H1 (cell line): ENCODE measurements at regions not wholly inside any gene's neighbourhood (a gene's known extent, or its start where the extent isn't known, plus 50 kb on each side); places are given as distances from the start of the nearest gene placed in this dataset.

ENCODE experiments used
- CTCF ChIA-PET: fragments of 300-600 bp; sonication (Branson Sonifier 250); formaldehyde crosslinking; loops from one replicate; lab custom pipeline; 2021; ENCODE audit not compliant: partially characterized antibody; lab: Charles Lee
- POLR2A ChIA-PET: fragments of 300-600 bp; sonication (Branson Sonifier 250); formaldehyde crosslinking; loops from one replicate; lab custom pipeline; 2021; ENCODE audit warnings: inconsistent platforms; ENCODE audit not compliant: partially characterized antibody; lab: Charles Lee
- DNase-seq, 2 experiments: peaks; one replicate each; pipeline versions ENCODE4 v3.0.0 to v3.0.0-alpha.2; 2010 to 2022; ENCODE audit warnings: low spot score in 2 of 2, low read depth in 1 of 2, mixed read lengths in 1 of 2
- FAIRE-seq: peaks from 2 replicates; lab custom pipeline; 2011; peaks lifted over from hg19 to GRCh38; lab: Jason Lieb, UNC
- H2AFZ ChIP-seq: 2 replicates; pipeline ENCODE4 v1.8.1; 2012; ENCODE audit warnings: low read length, inconsistent platforms
- H2AK5ac ChIP-seq: 2 replicates; pipeline ENCODE4 v1.6.1; 2013; ENCODE audit warnings: low read depth, low read length
- H2BK120ac ChIP-seq: replicated peaks from 2 replicates; pipeline ENCODE3; 2013; ENCODE audit warnings: low read depth, low read length, inconsistent platforms
- H2BK12ac ChIP-seq: 2 replicates; pipeline ENCODE4 v1.6.1; 2013; ENCODE audit warnings: low read depth, low read length
- H2BK15ac ChIP-seq: 2 replicates; pipeline ENCODE4 v1.6.1; 2013; ENCODE audit warnings: low read length
- H2BK20ac ChIP-seq: 2 replicates; pipeline ENCODE4 v1.6.1; 2013; ENCODE audit warnings: low read length
- H2BK5ac ChIP-seq: 2 replicates; pipeline ENCODE4 v1.6.1; 2013; ENCODE audit warnings: low read depth, low read length
- H3K14ac ChIP-seq: 2 replicates; pipeline ENCODE4 v1.6.1; 2013; ENCODE audit warnings: inconsistent platforms; ENCODE audit not compliant: insufficient read length
- H3K18ac ChIP-seq: 2 replicates; pipeline ENCODE4 v1.6.1; 2013; ENCODE audit warnings: low read length; ENCODE audit errors: extremely low read depth
- H3K23ac ChIP-seq: 2 replicates; pipeline ENCODE4 v1.6.1; 2013; ENCODE audit warnings: inconsistent platforms; ENCODE audit not compliant: insufficient read length
- H3K23me2 ChIP-seq: 2 replicates; pipeline ENCODE4 v1.6.1; 2013; ENCODE audit warnings: low read depth, low read length
- H3K27ac ChIP-seq: 2 replicates; pipeline ENCODE4 v1.6.1; 2011; ENCODE audit warnings: low read depth, low read length, inconsistent platforms
- H3K27me3 ChIP-seq, 4 experiments: replicated peaks in 1 of 4; 1 replicate in 1 of 4; 2 replicates in 3 of 4; pipeline versions ENCODE4 v1.6.1 to v1.8.1; 2011 to 2013; ENCODE audit warnings: low read length in 3 of 4, mild to moderate bottlenecking in 3 of 4, inconsistent platforms in 2 of 4, mixed read lengths in 2 of 4, moderate library complexity in 1 of 4; ENCODE audit not compliant: control insufficient read depth in 3 of 4, insufficient read depth in 3 of 4; ENCODE audit errors: extremely low read depth in 1 of 4
- H3K36me3 ChIP-seq, 4 experiments: 2 replicates each; pipeline versions ENCODE4 v1.6.1 to v1.8.1; 2011 to 2013; ENCODE audit warnings: mild to moderate bottlenecking in 4 of 4, low read length in 3 of 4, moderate library complexity in 2 of 4, control low read depth in 1 of 4, inconsistent platforms in 1 of 4; ENCODE audit not compliant: insufficient read depth in 4 of 4, control insufficient read depth in 2 of 4
- H3K4ac ChIP-seq: replicated peaks from 2 replicates; pipeline ENCODE3; 2013; ENCODE audit warnings: low read length, low read depth, mixed read lengths, inconsistent platforms; ENCODE audit not compliant: insufficient read length
- H3K4me1 ChIP-seq, 4 experiments: replicated peaks in 1 of 4; 1 replicate in 1 of 4; 2 replicates in 3 of 4; pipeline versions ENCODE4 v1.6.1 to v1.8.1; 2011 to 2013; ENCODE audit warnings: low read length in 3 of 4, inconsistent platforms in 2 of 4, mixed read lengths in 1 of 4; ENCODE audit not compliant: insufficient read depth in 4 of 4, control insufficient read depth in 3 of 4
- H3K4me2 ChIP-seq, 2 experiments: 2 replicates each; pipeline versions ENCODE4 v1.6.1 to v1.8.1; 2011 to 2013; ENCODE audit warnings: low read depth in 2 of 2, low read length in 2 of 2, control low read depth in 1 of 2, inconsistent platforms in 1 of 2, mild to moderate bottlenecking in 1 of 2; ENCODE audit not compliant: insufficient read depth in 1 of 2
- H3K4me3 ChIP-seq, 4 experiments: fragments of 200-600, 300-600 bp in 1 of 4; sonication (generic), shearing (Covaris generic), sonication (Bioruptor Twin) in 1 of 4; 2 replicates each; pipeline versions ENCODE4 v1.5.1 to v1.8.1; 2011 to 2016; ENCODE audit warnings: low read length in 4 of 4, low read depth in 3 of 4, control low read depth in 2 of 4, inconsistent platforms in 2 of 4, mild to moderate bottlenecking in 2 of 4, mixed read lengths in 1 of 4, moderate library complexity in 1 of 4; ENCODE audit not compliant: insufficient read depth in 2 of 4; ENCODE audit errors: extremely low read depth in 1 of 4
- H3K56ac ChIP-seq: replicated peaks from 2 replicates; pipeline ENCODE3; 2013; ENCODE audit warnings: low read depth, mild to moderate bottlenecking, mixed read lengths, low read length, inconsistent platforms; ENCODE audit not compliant: insufficient read length
- H3K79me1 ChIP-seq: 2 replicates; pipeline ENCODE4 v1.6.1; 2013; ENCODE audit warnings: low read depth, low read length, control low read depth
- H3K79me2 ChIP-seq, 2 experiments: 2 replicates each; pipeline versions ENCODE4 v1.6.1 to v1.8.1; 2012 to 2013; ENCODE audit warnings: low read length in 2 of 2, mild to moderate bottlenecking in 2 of 2, inconsistent platforms in 1 of 2; ENCODE audit not compliant: insufficient read depth in 2 of 2, control insufficient read depth in 1 of 2
- H3K9ac ChIP-seq, 4 experiments: replicated peaks in 1 of 4; 1 replicate in 1 of 4; 2 replicates in 3 of 4; pipeline versions ENCODE4 v1.6.1 to v1.8.1; 2011 to 2013; ENCODE audit warnings: low read depth in 3 of 4, low read length in 3 of 4, control low read depth in 2 of 4, mild to moderate bottlenecking in 2 of 4, moderate library complexity in 2 of 4, inconsistent platforms in 1 of 4; ENCODE audit errors: extremely low read depth in 1 of 4
- H3K9me3 ChIP-seq, 2 experiments: 2 replicates each; pipeline versions ENCODE4 v1.6.1 to v1.8.1; 2012 to 2013; ENCODE audit warnings: mild to moderate bottlenecking in 2 of 2, moderate library complexity in 2 of 2, control low read depth in 1 of 2, inconsistent platforms in 1 of 2, low read depth in 1 of 2, low read length in 1 of 2, mixed read lengths in 1 of 2; ENCODE audit not compliant: insufficient read depth in 2 of 2
- H4K20me1 ChIP-seq, 2 experiments: replicated peaks in 1 of 2; 2 replicates each; pipeline versions ENCODE3 to v1.8.1; 2011 to 2013; ENCODE audit warnings: inconsistent platforms in 2 of 2, low read length in 2 of 2, mild to moderate bottlenecking in 1 of 2; ENCODE audit not compliant: insufficient read depth in 2 of 2, control insufficient read depth in 1 of 2
- H4K5ac ChIP-seq: 2 replicates; pipeline ENCODE4 v1.6.1; 2013; ENCODE audit warnings: low read length, low read depth, mixed read lengths, inconsistent platforms; ENCODE audit not compliant: insufficient read length
- H4K8ac ChIP-seq: 2 replicates; pipeline ENCODE4 v1.8.0; 2013; ENCODE audit warnings: mild to moderate bottlenecking, moderate library complexity, low read length, inconsistent platforms; ENCODE audit not compliant: insufficient read depth; ENCODE audit errors: extremely low read depth
- H4K91ac ChIP-seq: replicated peaks from 2 replicates; pipeline ENCODE3; 2013; ENCODE audit warnings: low read length, mixed read lengths, inconsistent platforms; ENCODE audit not compliant: insufficient read length
- BCL11A ChIP-seq, 2 experiments: IDR thresholded peaks; one replicate each; pipeline ENCODE4 v1.6.1; 2011; ENCODE audit warnings: low read depth in 2 of 2, low read length in 2 of 2, mild to moderate bottlenecking in 2 of 2
- BRCA1 ChIP-seq: IDR thresholded peaks from 2 replicates; pipeline ENCODE4 v1.6.1; 2012; ENCODE audit warnings: low read depth, low read length, improper control_type of control experiment
- FOSL1 ChIP-seq: IDR thresholded peaks from 2 replicates; pipeline ENCODE4 v1.6.1; 2011; ENCODE audit warnings: mild to moderate bottlenecking, low read depth, low read length, moderate library complexity; ENCODE audit not compliant: insufficient read depth
- POLR2A ChIP-seq, 2 experiments: IDR thresholded peaks; 1 replicate in 1 of 2; 2 replicates in 1 of 2; pipeline ENCODE4 v1.6.1; 2011; ENCODE audit warnings: low read depth in 2 of 2, low read length in 2 of 2, mild to moderate bottlenecking in 2 of 2; ENCODE audit errors: control extremely low read depth in 1 of 2
- RBBP5 ChIP-seq: IDR thresholded peaks from 2 replicates; pipeline ENCODE4 v1.7.1; 2012; ENCODE audit warnings: low read depth, mild to moderate bottlenecking, inconsistent platforms, low read length, moderate library complexity, borderline replicate concordance
- RNF2 ChIP-seq: fragments of 200-900, 300-1000 bp; sonication (generic); IDR thresholded peaks from 2 replicates; pipeline ENCODE4 v1.7.1; 2016; ENCODE audit warnings: borderline replicate concordance, low read depth, mild to moderate bottlenecking, antibody characterized with exemption, low read length; ENCODE audit not compliant: poor library complexity, severe bottlenecking; ENCODE audit errors: missing control alignments
- RXRA ChIP-seq: IDR thresholded peaks from 2 replicates; pipeline ENCODE4 v1.6.1; 2011; ENCODE audit warnings: low read depth, mild to moderate bottlenecking, low read length, moderate library complexity; ENCODE audit not compliant: insufficient read depth
- SAP30 ChIP-seq: fragments of 300-600 bp; sonication (generic); IDR thresholded peaks from 2 replicates; pipeline ENCODE4 v1.7.1; 2012; ENCODE audit warnings: low read length, moderate library complexity, mild to moderate bottlenecking, inconsistent platforms; ENCODE audit not compliant: insufficient read depth, insufficient replicate concordance
- TEAD4 ChIP-seq: IDR thresholded peaks from 2 replicates; pipeline ENCODE4 v1.6.1; 2012; ENCODE audit warnings: low read depth, low read length, inconsistent platforms, mixed read lengths
- ZNF274 ChIP-seq: IDR thresholded peaks from 2 replicates; pipeline ENCODE4 v1.7.0; 2012; ENCODE audit warnings: low read length, borderline replicate concordance; ENCODE audit errors: extremely low read depth
- WGBS, 2 experiments: shearing (Covaris generic) in 1 of 2; methylation state at CpG; one replicate each; pipeline versions ENCODE4 v1.1.6 to v1.1.7; 2013 to 2015; ENCODE audit warnings: low lambda C conversion rate in 2 of 2, mixed read lengths in 2 of 2, inconsistent platforms in 1 of 2, low coverage in 1 of 2, missing lambda C conversion rate in 1 of 2; ENCODE audit not compliant: insufficient replicate concordance in 2 of 2, insufficient coverage in 1 of 2, insufficient read length in 1 of 2; ENCODE audit errors: extremely low coverage in 1 of 2, missing lambda C conversion rate in 1 of 2; 5-methylcytosine and 5-hydroxymethylcytosine counted together

DNA sequence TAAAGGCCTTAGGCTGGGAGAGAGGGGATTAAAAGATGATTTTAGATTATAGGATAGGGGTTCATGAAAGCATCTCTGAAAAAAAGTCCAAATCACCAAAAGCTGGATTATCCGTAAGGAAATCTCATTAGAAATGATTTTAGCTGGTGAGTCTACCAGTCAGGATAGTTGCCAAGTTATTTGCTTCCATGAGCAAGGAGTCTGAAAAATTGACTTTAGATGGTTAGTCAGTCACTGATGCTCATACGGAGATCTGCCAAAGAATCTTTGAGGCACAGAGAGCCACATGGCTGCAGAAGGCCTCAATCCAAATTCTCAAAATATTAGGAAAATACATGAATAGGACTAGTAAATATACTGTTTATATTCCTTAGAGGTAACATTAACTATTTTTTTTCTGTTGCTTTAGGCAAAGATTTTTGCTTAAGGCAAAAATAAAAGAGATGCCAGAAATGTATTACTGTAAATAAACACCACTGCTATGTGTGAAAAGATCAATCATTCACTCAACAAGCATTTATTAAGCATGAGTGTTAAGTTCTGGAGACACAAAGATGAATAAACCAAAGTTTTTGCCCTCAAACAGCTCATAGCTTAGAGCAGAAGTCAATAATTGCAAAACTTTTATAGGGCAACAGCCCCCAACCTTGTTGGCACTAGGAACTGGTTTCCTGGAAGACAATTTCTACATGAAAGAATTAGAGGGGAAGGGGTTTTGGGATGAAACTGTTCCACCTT lies 105.2 kb downstream of the BBS10 start:
- DNase-seq, result no peak
- H4K20me1 ChIP-seq, result no peaks in the 10 kb centered on the region
- CTCF ChIA-PET, result interaction anchor here (0.6 to 1.1 kb wide), 2 partner anchors 24 to 321 kb away, joined by 3 read pairs; no protein-coding TSS in a partner anchor

More for the DNA sequence above, 105.2 kb downstream of the BBS10 start:
- H2AFZ ChIP-seq, result no peak overlapping the region
- 96% methylated on average over 2 of the region's 2 CpGs; no CpG with 5 or more reads in 1 of the 2 experiments for WGBS, 2 experiments
- H3K4me3 ChIP-seq, result no peak overlapping the region
- no peaks in the 10 kb centered on the region for H3K79me1 ChIP-seq
- H3K27ac ChIP-seq, result no peak overlapping the region
- no peak overlapping the region for H2BK12ac ChIP-seq
- H2AK5ac ChIP-seq, result no peak overlapping the region
- H3K18ac ChIP-seq, result no peak overlapping the region
- H3K4ac ChIP-seq, result no peak overlapping the region
- peaks cover 0 to 2% of the 10 kb centered on the region in 2 experiments; a peak in 1 of 4 replicates for H3K9me3 ChIP-seq
- H3K4me2 ChIP-seq, result no peak overlapping the region
- POLR2A ChIA-PET, result no interaction called here
- no peak overlapping the region for H4K8ac ChIP-seq
- no peak for FAIRE-seq
- TF ChIP-seq ZNF274 (no peak), BRCA1 (no peak), BCL11A (IDR thresholded peaks at IDR 0.05; ENCODE audit: low read depth in 2 of 2, low read length in 2 of 2) (no peak), SAP30 (no peak), TEAD4 (no peak), FOSL1 (no peak), RBBP5 (no peak), RNF2 (no peak), POLR2A (IDR thresholded peaks at IDR 0.05; ENCODE audit: control extremely low read depth in 1 of 2, low read depth in 2 of 2, low read length in 2 of 2) (no peak), RXRA (no peak)
- TF ChIP-seq, all 59 proteins: peak for 0
- no peaks in the 10 kb centered on the region for H3K4me1 ChIP-seq
- no peak overlapping the region for H2BK20ac ChIP-seq
- H4K91ac ChIP-seq, result no peak overlapping the region
- no peak overlapping the region for H2BK5ac ChIP-seq
- H3K9ac ChIP-seq, result no peak overlapping the region; a peak in 1 of 7 replicates
- no peak overlapping the region for H2BK15ac ChIP-seq
- no peak overlapping the region for H2BK120ac ChIP-seq
- no peak overlapping the region for H3K14ac ChIP-seq
- no peaks in the 10 kb centered on the region for H3K36me3 ChIP-seq
- H3K56ac ChIP-seq, result no peak overlapping the region
- no peak overlapping the region for H4K5ac ChIP-seq
- H3K27me3 ChIP-seq, result no peaks in the 10 kb centered on the region
- no peaks in the 10 kb centered on the region for H3K79me2 ChIP-seq
- H3K23ac ChIP-seq, result no peak overlapping the region
- H3K23me2 ChIP-seq, result no peaks in the 10 kb centered on the region
